ENCODE measurements at regions not wholly inside any gene's neighbourhood (a gene's known extent, or its start where the extent isn't known, plus 50 kb on each side); places are given as distances from the start of the nearest gene placed in this dataset.

- Mint-ChIP-seq H3K27ac (no peak overlapping the region), H3K4me1 (no peaks in the 10 kb centered on the region), H3K9me3 (ENCODE audit: insufficient read depth) (no peaks in the 10 kb centered on the region), H3K27me3 (peaks cover 10% of the 10 kb centered on the region), H3K4me3 (no peak overlapping the region)
- Histone ChIP-seq H3K27me3 (replicated peaks in 1 of 4; ENCODE audit: control extremely low read depth in 1 of 4, control insufficient read depth in 3 of 4, insufficient read depth in 4 of 4, low read length in 3 of 4) (peaks cover 0 to 10% (median 0%) of the 10 kb centered on the region in 4 experiments), H3K27ac (ENCODE audit: low read length in 2 of 2) (no peak overlapping the region), H3K79me2 (ENCODE audit: control insufficient read depth, insufficient read depth, low read length) (no peaks in the 10 kb centered on the region), H3K9me3 (ENCODE audit: control extremely low read depth in 1 of 3, control insufficient read depth in 2 of 3, insufficient read depth in 1 of 3, low read length in 2 of 3) (no peaks in the 10 kb centered on the region), H4K20me1 (ENCODE audit: control insufficient read depth, insufficient read depth, low read length, poor library complexity, severe bottlenecking) (no peaks in the 10 kb centered on the region), H3K4me3 (ENCODE audit: control extremely low read depth in 1 of 5, extremely low read depth in 1 of 5, insufficient read depth in 1 of 5, low read depth in 2 of 5, low read length in 4 of 5) (no peak overlapping the region), H3K4me2 (replicated peaks; ENCODE audit: low read depth, low read length, poor library complexity, severe bottlenecking) (no peak overlapping the region), H3K4me1 (ENCODE audit: control insufficient read depth in 2 of 2, insufficient read depth in 2 of 2, low read length in 2 of 2) (no peaks in the 10 kb centered on the region), H3K36me3 (replicated peaks in 1 of 2; ENCODE audit: control extremely low read depth in 1 of 2, control insufficient read depth in 1 of 2, extremely low read depth in 1 of 2, insufficient read depth in 2 of 2, low read length in 1 of 2) (no peaks in the 10 kb centered on the region), H3K9ac (ENCODE audit: low read length) (no peak overlapping the region), H2AFZ (ENCODE audit: insufficient read depth, low read depth, low read length, poor library complexity, severe bottlenecking) (no peak overlapping the region)
- POLR2A ChIA-PET = no interaction called here
- no peak for DNase-seq
- TF ChIP-seq CTCF (IDR thresholded peaks at IDR 0.05) (no peak), EZH2 (IDR thresholded peaks at IDR 0.05; ENCODE audit: borderline replicate concordance, insufficient read depth, low read depth, low read length, poor library complexity, severe bottlenecking) (no peak)
- WGBS (ENCODE audit: insufficient coverage) = no CpG with 5 or more reads among the region's 2 CpGs
- intact Hi-C loops (cut with micrococcal nuclease) = no loop called here
- CTCF ChIA-PET = no interaction called here
- no peak for ATAC-seq (ENCODE audit: low read depth)
Measured at GRCh38 chr2:215782965-215783364, 230.4 kb downstream of the MREG start.

GRCh38 chr2:215782295-215782694, 231.1 kb downstream of the MREG start:
- Mint-ChIP-seq H3K4me1 (no peaks in the 10 kb centered on the region), H3K9me3 (ENCODE audit: insufficient read depth) (no peaks in the 10 kb centered on the region), H3K4me3 (no peak overlapping the region), H3K27ac (no peak overlapping the region), H3K27me3 (peaks cover 14% of the 10 kb centered on the region)
- no peak overlapping the region for H2AFZ ChIP-seq (ENCODE audit: insufficient read depth, low read depth, low read length, poor library complexity, severe bottlenecking)
- intact Hi-C loops (cut with micrococcal nuclease) = no loop called here
- no peak for ATAC-seq (ENCODE audit: low read depth)
- no peaks in the 10 kb centered on the region for H3K36me3 ChIP-seq (replicated peaks in 1 of 2; ENCODE audit: control extremely low read depth in 1 of 2, control insufficient read depth in 1 of 2, extremely low read depth in 1 of 2, insufficient read depth in 2 of 2, low read length in 1 of 2)
- no peak overlapping the region for H3K4me3 ChIP-seq (ENCODE audit: control extremely low read depth in 1 of 5, extremely low read depth in 1 of 5, insufficient read depth in 1 of 5, low read depth in 2 of 5, low read length in 4 of 5)
- no peaks in the 10 kb centered on the region for H4K20me1 ChIP-seq (ENCODE audit: control insufficient read depth, insufficient read depth, low read length, poor library complexity, severe bottlenecking)
- no peaks in the 10 kb centered on the region for H3K9me3 ChIP-seq (ENCODE audit: control extremely low read depth in 1 of 3, control insufficient read depth in 2 of 3, insufficient read depth in 1 of 3, low read length in 2 of 3)
- no peaks in the 10 kb centered on the region for H3K4me1 ChIP-seq (ENCODE audit: control insufficient read depth in 2 of 2, insufficient read depth in 2 of 2, low read length in 2 of 2)
- CTCF ChIA-PET = no interaction called here
- no peak overlapping the region for H3K9ac ChIP-seq (ENCODE audit: low read length)
- peaks cover 0 to 10% (median 0%) of the 10 kb centered on the region in 4 experiments for H3K27me3 ChIP-seq (replicated peaks in 1 of 4; ENCODE audit: control extremely low read depth in 1 of 4, control insufficient read depth in 3 of 4, insufficient read depth in 4 of 4, low read length in 3 of 4)
- no peak overlapping the region for H3K4me2 ChIP-seq (replicated peaks; ENCODE audit: low read depth, low read length, poor library complexity, severe bottlenecking)
- no peak overlapping the region for H3K27ac ChIP-seq (ENCODE audit: low read length in 2 of 2)
- DNase-seq = no peak
- POLR2A ChIA-PET = no interaction called here
- no peaks in the 10 kb centered on the region for H3K79me2 ChIP-seq (ENCODE audit: control insufficient read depth, insufficient read depth, low read length)
- TF ChIP-seq CTCF (IDR thresholded peaks at IDR 0.05) (no peak), EZH2 (IDR thresholded peaks at IDR 0.05; ENCODE audit: borderline replicate concordance, insufficient read depth, low read depth, low read length, poor library complexity, severe bottlenecking) (no peak)
- 100% methylated on average over 1 of the region's 1 CpG for WGBS (ENCODE audit: insufficient coverage)
